Panc1 (cell line): ENCODE measurements at regions not wholly inside any gene's neighbourhood (a gene's known extent, or its start where the extent isn't known, plus 50 kb on each side); places are given as distances from the start of the nearest gene placed in this dataset.

ENCODE experiments used
- ATAC-seq: fragments of 200-7000 bp; cut with Tn5 transposase; 2 replicates; pipeline ENCODE4 v1.9.1; 2020; ENCODE audit warnings: mild to moderate bottlenecking, moderate library complexity
- BruUV-seq: library from RNA; stranded (reverse); fragments of 400-500 nt; replicated peaks from 2 replicates; lab custom pipeline; 2021; lab: Mats Ljungman, UMichigan
- CTCF ChIA-PET: fragments of 300-600 bp; sonication (Branson Sonifier 250); formaldehyde crosslinking; loops from one replicate; lab custom pipeline; 2022; ENCODE audit warnings: antibody characterized with exemption; lab: Charles Lee
- POLR2A ChIA-PET: fragments of 300-600 bp; sonication (Branson Sonifier 250); formaldehyde crosslinking; loops from one replicate; lab custom pipeline; 2022; ENCODE audit warnings: antibody characterized with exemption; lab: Charles Lee
- DNase-seq: peaks from one replicate; pipeline ENCODE4 v3.0.0-alpha.2; 2010; ENCODE audit warnings: low read depth, low spot score
- H3K27ac ChIP-seq: 2 replicates; pipeline ENCODE4 v1.5.1; 2011; ENCODE audit warnings: mild to moderate bottlenecking, low read length, inconsistent platforms
- H3K27me3 ChIP-seq: fragments of 200-500 bp; sonication (Bioruptor generic); 2 replicates; pipeline ENCODE4 v1.6.0; 2014; ENCODE audit warnings: low read length, inconsistent platforms; ENCODE audit not compliant: control insufficient read depth, insufficient read depth
- H3K36me3 ChIP-seq: fragments of 200-500 bp; sonication (Bioruptor generic); 2 replicates; pipeline ENCODE4 v1.5.1; 2014; ENCODE audit warnings: inconsistent platforms, mild to moderate bottlenecking, low read length, moderate library complexity; ENCODE audit not compliant: control insufficient read depth, insufficient read depth
- H3K4me1 ChIP-seq: 2 replicates; pipeline ENCODE4 v1.5.1; 2011; ENCODE audit warnings: inconsistent platforms, mild to moderate bottlenecking, low read length, moderate library complexity; ENCODE audit not compliant: control insufficient read depth, insufficient read depth
- H3K4me3 ChIP-seq, 2 experiments: 2 replicates each; pipeline ENCODE4 v1.5.1; 2011 to 2012; ENCODE audit warnings: low read depth in 2 of 2, low read length in 2 of 2, mild to moderate bottlenecking in 2 of 2, inconsistent platforms in 1 of 2, moderate library complexity in 1 of 2
- H3K9me3 ChIP-seq: fragments of 200-500 bp; sonication (Bioruptor generic); 2 replicates; pipeline ENCODE4 v1.5.1; 2014; ENCODE audit warnings: low read depth, mild to moderate bottlenecking, inconsistent platforms, low read length, moderate library complexity; ENCODE audit not compliant: control insufficient read depth, insufficient read depth
- CTCF ChIP-seq: fragments of 450-650 bp; IDR thresholded peaks from 2 replicates; pipeline ENCODE4 v1.5.1; 2017; ENCODE audit warnings: mild to moderate bottlenecking
- POLR2AphosphoS5 ChIP-seq: IDR thresholded peaks from 2 replicates; pipeline ENCODE4 v1.6.1; 2012; ENCODE audit warnings: mild to moderate bottlenecking, low read depth, low read length, moderate library complexity
- REST ChIP-seq, 2 experiments: IDR thresholded peaks; 2 replicates each; pipeline ENCODE4 v1.6.1; 2011 to 2012; ENCODE audit warnings: low read depth in 2 of 2, control low read depth in 1 of 2, low read length in 1 of 2, mild to moderate bottlenecking in 1 of 2, moderate library complexity in 1 of 2; ENCODE audit not compliant: insufficient read depth in 1 of 2
- SIN3A ChIP-seq: IDR thresholded peaks from 2 replicates; pipeline ENCODE4 v1.6.1; 2012; ENCODE audit warnings: low read depth, mild to moderate bottlenecking, low read length, moderate library complexity, borderline replicate concordance; ENCODE audit not compliant: insufficient read depth
- TCF7L2 ChIP-seq: IDR thresholded peaks from 2 replicates; pipeline ENCODE4 v1.6.1; 2011; ENCODE audit warnings: mild to moderate bottlenecking, low read depth, low read length, inconsistent platforms
- in situ Hi-C: cut with HindIII; loops from 2 replicates; pipeline ENCODE4 v1.10.0; 2016; ENCODE audit warnings: low sequenced_read_pairs, low pct_unique_long_range_greater_than_20kb
- intact Hi-C: fragments of 100-400 bp; cut with micrococcal nuclease; formaldehyde crosslinking; loops from one replicate; pipeline ENCODE4 v1.10.0; 2022; ENCODE audit not compliant: unreplicated experiment

GRCh38 chr1:90579212-90579802 is 137.8 kb downstream of the BARHL2 start:
- intact Hi-C loops = loop anchor here (10.0 kb wide), 1 partner anchor 445 kb away; no protein-coding TSS in a partner anchor

GRCh38 chr1:90574692-90575370 is 142.3 kb downstream of the BARHL2 start:
- Histone ChIP-seq H3K4me3 (no peak overlapping the region), H3K36me3 (no peaks in the 10 kb centered on the region), H3K27me3 (no peaks in the 10 kb centered on the region), H3K4me1 (no peaks in the 10 kb centered on the region), H3K9me3 (no peaks in the 10 kb centered on the region), H3K27ac (no peak overlapping the region)
- intact Hi-C loops = loop anchor here (10.0 kb wide), 1 partner anchor 440 kb away; no protein-coding TSS in a partner anchor
- BruUV-seq = no TSS peak
- TF ChIP-seq TCF7L2 (no peak), CTCF (no peak), SIN3A (no peak), REST (IDR thresholded peaks at IDR 0.05; ENCODE audit: insufficient read depth in 1 of 2, low read depth in 2 of 2, low read length in 1 of 2) (no peak), POLR2AphosphoS5 (no peak)
- ChIA-PET POLR2A (no interaction called here), CTCF (interaction anchor here (0.6 kb wide), 1 partner anchor 389 kb away, joined by 6 read pairs; no protein-coding TSS in a partner anchor)
- DNase-seq (no peak), ATAC-seq (no peak)
- in situ Hi-C loops = no loop called here

More at GRCh38 chr1:90579212-90579802, 137.8 kb downstream of the BARHL2 start:
- Histone ChIP-seq H3K9me3 (no peaks in the 10 kb centered on the region), H3K4me3 (no peak overlapping the region), H3K36me3 (no peaks in the 10 kb centered on the region), H3K4me1 (no peaks in the 10 kb centered on the region), H3K27me3 (no peaks in the 10 kb centered on the region; the same call in none of the 2 replicates), H3K27ac (no peak overlapping the region)
- in situ Hi-C loops = no loop called here
- TF ChIP-seq CTCF (peak; percentile 79), REST (IDR thresholded peaks at IDR 0.05; ENCODE audit: insufficient read depth in 1 of 2, low read depth in 2 of 2, low read length in 1 of 2) (no peak)
- no TSS peak for BruUV-seq
- ATAC-seq = peak; percentile 90
- peak; percentile 24 for DNase-seq
- ChIA-PET CTCF (interaction anchor here (0.6 to 1.4 kb wide), 4 partner anchors 13 to 447 kb away, joined by 3 to 4 read pairs (median 4); no protein-coding TSS in a partner anchor), POLR2A (no interaction called here)
